Fibroblast of lung (primary cell): ENCODE measurements at regions not wholly inside any gene's neighbourhood (a gene's known extent, or its start where the extent isn't known, plus 50 kb on each side); places are given as distances from the start of the nearest gene placed in this dataset.

Experiments
- DNase-seq, 2 donors: peaks; one replicate each; pipeline versions ENCODE4 v3.0.0 to v3.0.0-alpha.2; 2010; ENCODE audit warnings: low read depth in 2 of 2
- H2AFZ ChIP-seq: 2 replicates; pipeline ENCODE4 v1.5.1; 2012; ENCODE audit warnings: low read length, control low read depth, inconsistent platforms
- H3K27ac ChIP-seq: 2 replicates; pipeline ENCODE4 v1.5.1; 2011; ENCODE audit warnings: low read length, control low read depth; ENCODE audit not compliant: insufficient read depth
- H3K27me3 ChIP-seq: 2 replicates; pipeline ENCODE4 v1.5.1; 2011; ENCODE audit warnings: mild to moderate bottlenecking, low read length; ENCODE audit not compliant: control insufficient read depth, insufficient read depth
- H3K36me3 ChIP-seq: 2 replicates; pipeline ENCODE4 v1.5.1; 2011; ENCODE audit warnings: low read length; ENCODE audit not compliant: control insufficient read depth, insufficient read depth
- H3K4me1 ChIP-seq: 2 replicates; pipeline ENCODE4 v1.5.1; 2011; ENCODE audit warnings: low read length; ENCODE audit not compliant: control insufficient read depth, insufficient read depth; ENCODE audit errors: extremely low read depth
- H3K4me2 ChIP-seq: 2 replicates; pipeline ENCODE4 v1.5.1; 2011; ENCODE audit warnings: low read length, control low read depth; ENCODE audit not compliant: insufficient read depth; ENCODE audit errors: extremely low read depth
- H3K4me3 ChIP-seq, 4 experiments: fragments of 200-600 bp in 1 of 4; sonication (generic) in 1 of 4; replicated peaks in 1 of 4; 2 replicates each; pipeline ENCODE4 v1.5.1; 2011 to 2016; ENCODE audit warnings: low read length in 4 of 4, low read depth in 3 of 4, mild to moderate bottlenecking in 3 of 4, control low read depth in 2 of 4, inconsistent platforms in 1 of 4, mixed read lengths in 1 of 4; ENCODE audit not compliant: insufficient read depth in 1 of 4; ENCODE audit errors: control extremely low read depth in 1 of 4
- H3K79me2 ChIP-seq: 2 replicates; pipeline ENCODE4 v1.5.1; 2012; ENCODE audit warnings: mild to moderate bottlenecking, low read length, inconsistent platforms; ENCODE audit not compliant: control insufficient read depth, insufficient read depth
- H3K9ac ChIP-seq: 2 replicates; pipeline ENCODE4 v1.5.1; 2011; ENCODE audit warnings: mild to moderate bottlenecking, low read length, control low read depth; ENCODE audit not compliant: insufficient read depth
- H3K9me3 ChIP-seq: 2 replicates; pipeline ENCODE4 v1.5.1; 2012; ENCODE audit warnings: low read depth, low read length; ENCODE audit not compliant: control insufficient read depth, insufficient read depth
- H4K20me1 ChIP-seq: 2 replicates; pipeline ENCODE4 v1.5.1; 2011; ENCODE audit warnings: low read length; ENCODE audit not compliant: control insufficient read depth, insufficient read depth; ENCODE audit errors: extremely low read depth
- CTCF ChIP-seq, 2 donors: IDR thresholded peaks in 1 of 2; conservative IDR thresholded peaks in 1 of 2; 1 replicate in 1 of 2; 2 replicates in 1 of 2; pipeline ENCODE4 v1.5.1; 2011 to 2012; ENCODE audit warnings: low read length in 2 of 2, control low read depth in 1 of 2, inconsistent platforms in 1 of 2, low read depth in 1 of 2, mild to moderate bottlenecking in 1 of 2
- EZH2 ChIP-seq: IDR thresholded peaks from 2 replicates; pipeline ENCODE4 v1.5.1; 2012; ENCODE audit warnings: low read length, control low read depth, mild to moderate bottlenecking; ENCODE audit errors: missing control alignments

DNA sequence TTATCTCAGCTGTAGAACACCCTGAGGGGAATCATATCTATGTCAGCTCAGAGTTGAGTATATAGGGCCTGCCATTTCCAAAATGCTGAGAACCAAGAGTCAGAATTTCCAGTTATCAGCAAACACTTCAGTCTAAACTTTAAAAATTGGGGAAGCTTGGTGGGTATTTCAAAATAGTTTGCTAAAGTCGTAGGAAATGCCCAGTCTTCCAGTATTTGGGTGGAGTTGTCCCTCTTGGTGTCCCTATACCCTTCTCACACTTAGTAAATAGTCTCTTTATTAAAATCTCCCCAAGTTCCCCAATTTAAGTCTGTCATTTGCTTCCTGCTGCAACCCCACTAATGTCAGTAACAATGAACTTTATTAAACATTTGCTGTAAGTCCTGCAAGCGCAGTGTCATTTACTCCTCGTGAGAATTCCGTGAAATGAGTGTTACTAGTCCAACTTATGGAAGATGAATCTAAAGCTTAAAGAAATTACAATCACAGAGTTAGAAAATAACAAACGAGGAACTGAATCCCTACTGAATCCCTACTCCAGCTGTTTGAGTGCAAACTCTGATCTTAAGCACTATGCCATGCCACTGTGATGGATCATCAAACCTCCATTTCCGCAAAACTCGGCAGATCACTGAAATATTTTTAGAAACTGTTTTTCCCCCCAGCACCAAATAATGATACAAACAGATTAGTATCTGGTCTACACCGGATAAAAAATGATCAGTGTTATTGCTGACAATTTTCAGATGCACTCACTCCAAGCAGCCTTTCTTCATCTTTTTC lies 341.7 kb upstream of the PROK2 start:
- no peak for DNase-seq

GRCh38 chr3:72123908-72124441 lies 339.0 kb upstream of the PROK2 start:
- no peak overlapping the region for H2AFZ ChIP-seq
- H3K9me3 ChIP-seq: no peaks in the 10 kb centered on the region
- TF ChIP-seq EZH2 (no peak), CTCF (conservative IDR thresholded peaks at IDR 0.05 in 1 of 2, IDR thresholded peaks at IDR 0.05 in 1 of 2; ENCODE audit: low read depth in 1 of 2, low read length in 2 of 2) (no peak)
- peaks cover 5% of the 10 kb centered on the region for H3K4me1 ChIP-seq
- H3K79me2 ChIP-seq: no peaks in the 10 kb centered on the region
- H4K20me1 ChIP-seq: no peaks in the 10 kb centered on the region
- H3K4me3 ChIP-seq: no peak overlapping the region
- H3K36me3 ChIP-seq: no peaks in the 10 kb centered on the region
- no peak overlapping the region for H3K9ac ChIP-seq
- peak; percentile 90 to 91 for DNase-seq
- no peaks in the 10 kb centered on the region for H3K27me3 ChIP-seq
- H3K4me2 ChIP-seq: no peak overlapping the region
- no peak overlapping the region for H3K27ac ChIP-seq

More for the DNA sequence above, 341.7 kb upstream of the PROK2 start:
- H3K4me3 ChIP-seq: no peak overlapping the region
- H3K4me2 ChIP-seq: no peak overlapping the region
- no peaks in the 10 kb centered on the region for H3K9me3 ChIP-seq
- H3K79me2 ChIP-seq: no peaks in the 10 kb centered on the region
- no peak overlapping the region for H3K9ac ChIP-seq
- no peaks in the 10 kb centered on the region for H3K27me3 ChIP-seq
- H3K4me1 ChIP-seq: peaks cover 5% of the 10 kb centered on the region
- H4K20me1 ChIP-seq: no peaks in the 10 kb centered on the region
- H3K36me3 ChIP-seq: no peaks in the 10 kb centered on the region
- no peak for TF ChIP-seq EZH2
- TF ChIP-seq CTCF (conservative IDR thresholded peaks at IDR 0.05 in 1 of 2, IDR thresholded peaks at IDR 0.05 in 1 of 2; ENCODE audit: low read depth in 1 of 2, low read length in 2 of 2): no peak
- H3K27ac ChIP-seq: no peak overlapping the region
- no peak overlapping the region for H2AFZ ChIP-seq

DNA sequence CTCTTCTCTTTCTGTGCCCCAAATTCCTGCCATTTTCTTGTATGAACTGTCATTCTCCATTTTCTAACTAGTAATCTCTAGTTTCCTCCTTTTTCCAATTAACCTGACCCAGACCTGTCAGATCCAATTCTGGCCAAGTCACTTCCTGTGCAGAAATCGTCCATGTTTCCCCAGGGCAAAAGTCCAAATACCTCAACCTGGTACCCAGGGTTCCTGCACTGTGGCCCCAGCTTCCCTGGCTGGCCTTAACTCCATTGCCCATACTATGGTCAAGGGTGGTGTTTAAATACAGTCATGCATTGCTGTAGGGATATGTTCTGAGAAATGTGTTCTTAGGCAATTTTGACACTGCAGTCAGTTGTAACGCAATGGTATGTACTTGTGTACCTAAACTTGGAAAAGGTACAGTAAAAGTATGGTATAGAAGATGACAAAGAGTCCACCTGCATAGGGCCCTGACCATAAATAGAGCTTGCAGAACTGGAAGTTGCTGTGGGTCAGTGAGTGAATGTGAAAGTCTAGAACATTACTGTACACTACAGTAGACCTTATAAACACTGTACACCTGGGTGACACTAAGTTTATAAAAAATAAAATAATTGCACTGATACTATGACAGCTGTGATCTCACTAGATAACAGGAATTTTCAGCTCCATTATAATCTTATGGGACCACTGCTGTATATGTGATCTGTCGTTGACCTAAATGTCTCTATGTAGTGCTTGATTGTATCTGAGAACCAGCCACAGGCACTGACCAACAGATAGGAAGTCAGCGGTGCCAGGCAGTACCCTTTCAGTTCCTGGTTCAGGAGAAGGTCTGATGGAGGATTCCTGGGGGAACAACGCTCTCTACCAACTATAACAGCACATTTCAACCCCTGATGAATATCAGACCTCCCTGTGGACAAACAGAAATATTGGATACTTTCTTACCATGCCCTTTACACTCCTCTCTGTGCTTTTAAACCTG lies 336.1 kb upstream of the PROK2 start:
- Histone ChIP-seq H2AFZ (no peak overlapping the region), H4K20me1 (no peaks in the 10 kb centered on the region), H3K27me3 (no peaks in the 10 kb centered on the region), H3K79me2 (no peaks in the 10 kb centered on the region), H3K9me3 (no peaks in the 10 kb centered on the region), H3K9ac (no peak overlapping the region), H3K4me2 (no peak overlapping the region), H3K36me3 (no peaks in the 10 kb centered on the region), H3K4me1 (peaks cover 5% of the 10 kb centered on the region), H3K4me3 (no peak overlapping the region), H3K27ac (no peak overlapping the region)
- no peak for DNase-seq
- no peak for TF ChIP-seq EZH2
- TF ChIP-seq CTCF (conservative IDR thresholded peaks at IDR 0.05 in 1 of 2, IDR thresholded peaks at IDR 0.05 in 1 of 2; ENCODE audit: low read depth in 1 of 2, low read length in 2 of 2): no peak
